ENCODE measurements at regions not wholly inside any gene's neighbourhood (a gene's known extent, or its start where the extent isn't known, plus 50 kb on each side); places are given as distances from the start of the nearest gene placed in this dataset.

GRCh38 chr6:151679081-151679480 is 128.4 kb upstream of the ESR1 start:
- no peaks in the 10 kb centered on the region for H3K9me3 ChIP-seq
- WGBS, 2 donors: 83% methylated on average over 9 of the region's 9 CpGs
- H3K27ac ChIP-seq: peak overlapping the region in 2 of 4 donors; percentile 3 to 58
- H3K4me1 ChIP-seq: peaks cover 0 to 45% (median 0%) of the 10 kb centered on the region in 3 donors
- H3K27me3 ChIP-seq: no peaks in the 10 kb centered on the region
- intact Hi-C loops (cut with DNase I): loop anchor here (10.0 kb wide), 1 partner anchor 446 kb away; no protein-coding TSS in a partner anchor
- H3K36me3 ChIP-seq: no peaks in the 10 kb centered on the region
- H3K4me3 ChIP-seq: no peak overlapping the region
- TF ChIP-seq CTCF (IDR thresholded peaks at IDR 0.05) (no peak), POLR2A (IDR thresholded peaks at IDR 0.05) (no peak)
- no peak for DNase-seq

- H3K4me3 ChIP-seq: no peak overlapping the region
- intact Hi-C loops (cut with DNase I): loop anchor here (10.0 kb wide), 1 partner anchor 445 kb away; no protein-coding TSS in a partner anchor
- H3K36me3 ChIP-seq: no peaks in the 10 kb centered on the region
- TF ChIP-seq POLR2A (IDR thresholded peaks at IDR 0.05) (no peak), CTCF (IDR thresholded peaks at IDR 0.05) (no peak)
- 79 to 87% methylated on average over 4 to 5 of the region's 5 CpGs for WGBS, 2 donors
- peaks cover 0 to 45% (median 0%) of the 10 kb centered on the region in 3 donors for H3K4me1 ChIP-seq
- no peaks in the 10 kb centered on the region for H3K27me3 ChIP-seq
- peak overlapping the region in 1 of 4 donors; percentile 58 for H3K27ac ChIP-seq
- H3K9me3 ChIP-seq: no peaks in the 10 kb centered on the region
- no peak for DNase-seq
Observed at GRCh38 chr6:151679941-151680340, 127.5 kb upstream of the ESR1 start.

- H3K36me3 ChIP-seq: no peaks in the 10 kb centered on the region
- no peak for DNase-seq
- H3K27ac ChIP-seq: peak overlapping the region in 3 of 4 donors; percentile 49 to 58 (median 54)
- H3K4me3 ChIP-seq: peak overlapping the region in 1 of 4 donors; percentile 44
- H3K9me3 ChIP-seq: no peaks in the 10 kb centered on the region
- H3K27me3 ChIP-seq: no peaks in the 10 kb centered on the region
- intact Hi-C loops (cut with DNase I): no loop called here
- 77 to 79% methylated on average over 11 of the region's 16 CpGs for WGBS, 2 donors
- TF ChIP-seq CTCF (IDR thresholded peaks at IDR 0.05): no peak
- TF ChIP-seq POLR2A (IDR thresholded peaks at IDR 0.05): no peak
- H3K4me1 ChIP-seq: peaks cover 0 to 41% (median 0%) of the 10 kb centered on the region in 3 donors
Observed at GRCh38 chr6:151680846-151681432, 126.5 kb upstream of the ESR1 start.

- intact Hi-C loops (cut with DNase I): no loop called here
- H3K4me1 ChIP-seq: peaks cover 0 to 34% (median 0%) of the 10 kb centered on the region in 3 donors
- no peak for DNase-seq
- 34 to 35% methylated on average over 18 to 21 of the region's 23 CpGs for WGBS, 2 donors
- no peaks in the 10 kb centered on the region for H3K9me3 ChIP-seq
- no peaks in the 10 kb centered on the region for H3K27me3 ChIP-seq
- TF ChIP-seq POLR2A (IDR thresholded peaks at IDR 0.05) (no peak), CTCF (IDR thresholded peaks at IDR 0.05) (no peak)
- peak overlapping the region in 3 of 4 donors; percentile 14 to 44 (median 15) for H3K4me3 ChIP-seq
- H3K27ac ChIP-seq: peak overlapping the region in 3 of 4 donors; percentile 49 to 58 (median 54)
- H3K36me3 ChIP-seq: no peaks in the 10 kb centered on the region
Observed at GRCh38 chr6:151681433-151682059, 125.9 kb upstream of the ESR1 start.

- DNase-seq: no peak
- Histone ChIP-seq H3K9me3 (no peaks in the 10 kb centered on the region), H3K36me3 (no peaks in the 10 kb centered on the region), H3K4me3 (no peak overlapping the region), H3K27me3 (no peaks in the 10 kb centered on the region), H3K27ac (no peak overlapping the region), H3K4me1 (peaks cover 0 to 29% (median 0%) of the 10 kb centered on the region in 3 donors)
- WGBS, 2 donors: 62 to 66% methylated on average over 3 of the region's 3 CpGs
- intact Hi-C loops (cut with DNase I): no loop called here
- TF ChIP-seq POLR2A (IDR thresholded peaks at IDR 0.05) (no peak), CTCF (IDR thresholded peaks at IDR 0.05) (no peak)
Observed at GRCh38 chr6:151682251-151682650, 125.2 kb upstream of the ESR1 start.
